HEK293 (cell line): ENCODE measurements at regions not wholly inside any gene's neighbourhood (a gene's known extent, or its start where the extent isn't known, plus 50 kb on each side); places are given as distances from the start of the nearest gene placed in this dataset.

Experiments
- GLI2 ChIP-seq: fragments of 450-650 bp; formaldehyde crosslinking; IDR thresholded peaks from 2 replicates; pipeline ENCODE4; 2017; ENCODE audit warnings: missing biosample characterization, missing genetic modification characterization, low read depth, borderline replicate concordance
- GLIS2 ChIP-seq: fragments of 450-650 bp; formaldehyde crosslinking; IDR thresholded peaks from 2 replicates; pipeline ENCODE4 v1.5.1; 2016; ENCODE audit warnings: missing biosample characterization, missing genetic modification characterization
- HOXA7 ChIP-seq: sonication (generic); formaldehyde crosslinking; IDR thresholded peaks from 2 replicates; pipeline ENCODE4 v1.8.1; 2022; ENCODE audit warnings: missing genetic modification reagents, borderline replicate concordance
- KLF17 ChIP-seq: fragments of 450-650 bp; formaldehyde crosslinking; IDR thresholded peaks from 2 replicates; pipeline ENCODE4 v1.5.1; 2016; ENCODE audit warnings: missing biosample characterization, missing genetic modification characterization
- YY1 ChIP-seq: fragments of 450-650 bp; formaldehyde crosslinking; IDR thresholded peaks from 2 replicates; pipeline ENCODE4 v1.5.1; 2018; ENCODE audit warnings: missing biosample characterization, missing genetic modification characterization
- ZNF239 ChIP-seq: fragments of 450-650 bp; formaldehyde crosslinking; IDR thresholded peaks from 2 replicates; pipeline ENCODE4 v1.5.1; 2016; ENCODE audit warnings: missing biosample characterization, missing genetic modification characterization
- ZNF404 ChIP-seq: fragments of 450-650 bp; formaldehyde crosslinking; IDR thresholded peaks from 2 replicates; pipeline ENCODE4 v1.5.1; 2017; ENCODE audit warnings: missing biosample characterization, missing genetic modification characterization
- ZNF639 ChIP-seq: fragments of 450-650 bp; formaldehyde crosslinking; IDR thresholded peaks from 2 replicates; pipeline ENCODE4 v1.5.1; 2016; ENCODE audit warnings: missing biosample characterization, missing genetic modification characterization
- ZSCAN30 ChIP-seq: fragments of 450-650 bp; IDR thresholded peaks from 2 replicates; pipeline ENCODE4 v1.5.1; 2018; ENCODE audit warnings: missing biosample characterization, mild to moderate bottlenecking, missing genetic modification characterization, moderate library complexity
- ZSCAN4 ChIP-seq: fragments of 450-650 bp; formaldehyde crosslinking; IDR thresholded peaks from 2 replicates; pipeline ENCODE4 v1.5.1; 2017; ENCODE audit warnings: missing biosample characterization, missing genetic modification characterization
- TF ChIP-seq, protein P1 (sequence below): fragments of 450-650 bp; formaldehyde crosslinking; IDR thresholded peaks from 2 replicates; pipeline ENCODE4 v1.5.1; 2016; ENCODE audit warnings: missing biosample characterization, missing genetic modification characterization
- TF ChIP-seq, protein P2 (sequence below): fragments of 450-650 bp; formaldehyde crosslinking; IDR thresholded peaks from 2 replicates; pipeline ENCODE4 v1.5.1; 2016; ENCODE audit warnings: missing biosample characterization, missing genetic modification characterization, low read depth

- no peak for TF ChIP-seq KLF17 (tag by site-specific recombination)
- no peak for TF ChIP-seq ZSCAN4
- TF ChIP-seq, protein P1, sequence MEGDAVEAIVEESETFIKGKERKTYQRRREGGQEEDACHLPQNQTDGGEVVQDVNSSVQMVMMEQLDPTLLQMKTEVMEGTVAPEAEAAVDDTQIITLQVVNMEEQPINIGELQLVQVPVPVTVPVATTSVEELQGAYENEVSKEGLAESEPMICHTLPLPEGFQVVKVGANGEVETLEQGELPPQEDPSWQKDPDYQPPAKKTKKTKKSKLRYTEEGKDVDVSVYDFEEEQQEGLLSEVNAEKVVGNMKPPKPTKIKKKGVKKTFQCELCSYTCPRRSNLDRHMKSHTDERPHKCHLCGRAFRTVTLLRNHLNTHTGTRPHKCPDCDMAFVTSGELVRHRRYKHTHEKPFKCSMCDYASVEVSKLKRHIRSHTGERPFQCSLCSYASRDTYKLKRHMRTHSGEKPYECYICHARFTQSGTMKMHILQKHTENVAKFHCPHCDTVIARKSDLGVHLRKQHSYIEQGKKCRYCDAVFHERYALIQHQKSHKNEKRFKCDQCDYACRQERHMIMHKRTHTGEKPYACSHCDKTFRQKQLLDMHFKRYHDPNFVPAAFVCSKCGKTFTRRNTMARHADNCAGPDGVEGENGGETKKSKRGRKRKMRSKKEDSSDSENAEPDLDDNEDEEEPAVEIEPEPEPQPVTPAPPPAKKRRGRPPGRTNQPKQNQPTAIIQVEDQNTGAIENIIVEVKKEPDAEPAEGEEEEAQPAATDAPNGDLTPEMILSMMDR: no peak
- TF ChIP-seq ZNF239 (tag by site-specific recombination): no peak
- no peak for TF ChIP-seq GLI2
- TF ChIP-seq ZNF639 (tag by site-specific recombination): no peak
- TF ChIP-seq HOXA7: no peak
- TF ChIP-seq, protein P2, sequence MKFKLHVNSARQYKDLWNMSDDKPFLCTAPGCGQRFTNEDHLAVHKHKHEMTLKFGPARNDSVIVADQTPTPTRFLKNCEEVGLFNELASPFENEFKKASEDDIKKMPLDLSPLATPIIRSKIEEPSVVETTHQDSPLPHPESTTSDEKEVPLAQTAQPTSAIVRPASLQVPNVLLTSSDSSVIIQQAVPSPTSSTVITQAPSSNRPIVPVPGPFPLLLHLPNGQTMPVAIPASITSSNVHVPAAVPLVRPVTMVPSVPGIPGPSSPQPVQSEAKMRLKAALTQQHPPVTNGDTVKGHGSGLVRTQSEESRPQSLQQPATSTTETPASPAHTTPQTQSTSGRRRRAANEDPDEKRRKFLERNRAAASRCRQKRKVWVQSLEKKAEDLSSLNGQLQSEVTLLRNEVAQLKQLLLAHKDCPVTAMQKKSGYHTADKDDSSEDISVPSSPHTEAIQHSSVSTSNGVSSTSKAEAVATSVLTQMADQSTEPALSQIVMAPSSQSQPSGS (tag by site-specific recombination): no peak
- no peak for TF ChIP-seq ZSCAN30 (tag by site-specific recombination)
- TF ChIP-seq YY1 (tag by site-specific recombination): no peak
- no peak for TF ChIP-seq ZNF404
- TF ChIP-seq GLIS2 (tag by site-specific recombination): no peak
These were observed 102.6 kb upstream of the ROPN1 start for GRCh38 chr3:124094496-124094895.
